Testis (tissue), 2 donors: ENCODE measurements at regions not wholly inside any gene's neighbourhood (a gene's known extent, or its start where the extent isn't known, plus 50 kb on each side); places are given as distances from the start of the nearest gene placed in this dataset.

Experiments
- DNase-seq: peaks from one replicate; pipeline ENCODE4 v3.0.0-alpha.2; 2019
- H3K27ac ChIP-seq, 2 donors: fragments of 200-600 bp; sonication (generic); one replicate each; pipeline ENCODE4 v1.5.1; 2019
- H3K27me3 ChIP-seq: fragments of 200-600 bp; sonication (generic); one replicate; pipeline ENCODE4 v1.5.1; 2019
- H3K36me3 ChIP-seq: fragments of 200-600 bp; sonication (generic); one replicate; pipeline ENCODE4 v1.5.1; 2017; ENCODE audit warnings: low read depth; ENCODE audit errors: missing control alignments
- H3K4me1 ChIP-seq: fragments of 200-600 bp; sonication (generic); one replicate; pipeline ENCODE4 v1.5.1; 2019
- H3K4me3 ChIP-seq, 2 donors: fragments of 200-600 bp; sonication (generic); one replicate each; pipeline ENCODE4 v1.5.1; 2017 to 2019
- H3K9me3 ChIP-seq: fragments of 200-600 bp; sonication (generic); one replicate; pipeline ENCODE4 v1.5.1; 2017
- CTCF ChIP-seq, 3 experiments: fragments of 450-650 bp in 2 of 3; fragments of 200-600 bp in 1 of 3; sonication (generic) in 1 of 3; IDR thresholded peaks; one replicate each; pipeline ENCODE4 v1.5.1; 2016 to 2019; ENCODE audit warnings: antibody characterized with exemption in 3 of 3, mild to moderate bottlenecking in 2 of 3, moderate library complexity in 1 of 3
- POLR2A ChIP-seq: fragments of 450-650 bp; IDR thresholded peaks from one replicate; pipeline ENCODE4 v1.6.1; 2017; ENCODE audit warnings: antibody characterized with exemption, mild to moderate bottlenecking, moderate library complexity
- WGBS, 2 donors: methylation state at CpG; one replicate each; pipeline ENCODE4 v1.1.5; 2018; 5-methylcytosine and 5-hydroxymethylcytosine counted together
- intact Hi-C: fragments of 100-400 bp; cut with DNase I; formaldehyde crosslinking; loops from one replicate; pipeline ENCODE4 v1.15.1; 2023; ENCODE audit warnings: low total_unique reads

- Histone ChIP-seq H3K4me1 (no peaks in the 10 kb centered on the region), H3K4me3 (no peak overlapping the region), H3K36me3 (no peaks in the 10 kb centered on the region), H3K9me3 (no peaks in the 10 kb centered on the region), H3K27ac (no peak overlapping the region), H3K27me3 (no peaks in the 10 kb centered on the region)
- WGBS, 2 donors: 91 to 93% methylated on average over 3 of the region's 3 CpGs
- no peak for DNase-seq
- intact Hi-C loops: no loop called here
- TF ChIP-seq POLR2A (no peak), CTCF (IDR thresholded peaks at IDR 0.05) (no peak)
Observed at GRCh38 chr9:99533421-99533820, 288.3 kb upstream of the NR4A3 start.

GRCh38 chr9:99537996-99538395 lies 283.7 kb upstream of the NR4A3 start:
- no peak overlapping the region for H3K27ac ChIP-seq
- no peak for DNase-seq
- no peak for TF ChIP-seq CTCF (IDR thresholded peaks at IDR 0.05)
- TF ChIP-seq POLR2A: no peak
- no peaks in the 10 kb centered on the region for H3K27me3 ChIP-seq
- no peaks in the 10 kb centered on the region for H3K4me1 ChIP-seq
- intact Hi-C loops: no loop called here
- no peaks in the 10 kb centered on the region for H3K9me3 ChIP-seq
- no peak overlapping the region for H3K4me3 ChIP-seq
- no peaks in the 10 kb centered on the region for H3K36me3 ChIP-seq

GRCh38 chr9:99544526-99544925 lies 277.2 kb upstream of the NR4A3 start:
- Histone ChIP-seq H3K27ac (no peak overlapping the region), H3K27me3 (no peaks in the 10 kb centered on the region), H3K4me3 (no peak overlapping the region), H3K4me1 (no peaks in the 10 kb centered on the region), H3K36me3 (no peaks in the 10 kb centered on the region), H3K9me3 (no peaks in the 10 kb centered on the region)
- WGBS, 2 donors: 77 to 89% methylated on average over 2 of the region's 2 CpGs
- DNase-seq: no peak
- intact Hi-C loops: no loop called here
- no peak for TF ChIP-seq CTCF (IDR thresholded peaks at IDR 0.05)
- no peak for TF ChIP-seq POLR2A

- TF ChIP-seq CTCF (IDR thresholded peaks at IDR 0.05) (no peak), POLR2A (no peak)
- no peak overlapping the region for H3K27ac ChIP-seq
- no peaks in the 10 kb centered on the region for H3K36me3 ChIP-seq
- no peaks in the 10 kb centered on the region for H3K27me3 ChIP-seq
- intact Hi-C loops: no loop called here
- DNase-seq: no peak
- no peaks in the 10 kb centered on the region for H3K9me3 ChIP-seq
- H3K4me1 ChIP-seq: no peaks in the 10 kb centered on the region
- no peak overlapping the region for H3K4me3 ChIP-seq
Observed at GRCh38 chr9:99549441-99549840, 272.2 kb upstream of the NR4A3 start.

GRCh38 chr9:99555792-99556191 lies 265.9 kb upstream of the NR4A3 start:
- no peaks in the 10 kb centered on the region for H3K27me3 ChIP-seq
- H3K27ac ChIP-seq: no peak overlapping the region
- no peak for DNase-seq
- WGBS, 2 donors: 73 to 75% methylated on average over 4 of the region's 4 CpGs
- no peaks in the 10 kb centered on the region for H3K4me1 ChIP-seq
- intact Hi-C loops: no loop called here
- H3K9me3 ChIP-seq: no peaks in the 10 kb centered on the region
- H3K4me3 ChIP-seq: no peak overlapping the region
- TF ChIP-seq CTCF (IDR thresholded peaks at IDR 0.05) (no peak), POLR2A (no peak)
- H3K36me3 ChIP-seq: no peaks in the 10 kb centered on the region
